ENCODE measurements at regions not wholly inside any gene's neighbourhood (a gene's known extent, or its start where the extent isn't known, plus 50 kb on each side); places are given as distances from the start of the nearest gene placed in this dataset.
"Not testable (repeated sequence)": the region's sequence is repeated elsewhere in the genome, so short reads cannot be mapped to it uniquely, and the experiment has no call there.

DNA sequence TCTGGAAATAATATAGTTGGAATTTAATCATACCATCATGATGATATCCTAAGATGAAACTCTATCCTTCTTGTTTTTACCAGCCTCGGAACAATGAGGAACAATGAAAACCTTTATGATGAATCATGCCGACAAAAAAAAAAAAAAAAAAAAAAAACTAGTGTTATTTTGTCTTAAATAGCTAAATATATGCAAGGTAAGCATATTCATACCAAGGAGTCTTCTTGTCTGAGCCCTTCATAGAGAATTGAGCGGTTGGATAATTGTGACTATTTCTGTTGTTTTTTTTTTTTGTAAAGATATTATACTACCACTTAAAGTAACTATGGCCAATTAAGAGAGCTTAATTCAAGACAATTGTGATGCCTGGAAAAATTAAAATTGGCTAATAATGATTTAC lies 244.0 kb upstream of the PCDH9 start:
- no peaks in the 10 kb centered on the region for H3K4me1 ChIP-seq (ENCODE audit: insufficient read depth, low read length)
- no peaks in the 10 kb centered on the region for H3K9me3 ChIP-seq (ENCODE audit: insufficient read depth, low read depth, low read length)
- no peaks in the 10 kb centered on the region for H3K36me3 ChIP-seq (ENCODE audit: insufficient read depth, low read depth, low read length)
- no peak overlapping the region for H3K9ac ChIP-seq (ENCODE audit: low read depth, low read length)
- H3K27ac ChIP-seq (ENCODE audit: low read length), result no peak overlapping the region
- H3K27me3 ChIP-seq (ENCODE audit: insufficient read depth, low read length), result no peaks in the 10 kb centered on the region
- no peak overlapping the region for H3K4me3 ChIP-seq (ENCODE audit: low read length)

DNA sequence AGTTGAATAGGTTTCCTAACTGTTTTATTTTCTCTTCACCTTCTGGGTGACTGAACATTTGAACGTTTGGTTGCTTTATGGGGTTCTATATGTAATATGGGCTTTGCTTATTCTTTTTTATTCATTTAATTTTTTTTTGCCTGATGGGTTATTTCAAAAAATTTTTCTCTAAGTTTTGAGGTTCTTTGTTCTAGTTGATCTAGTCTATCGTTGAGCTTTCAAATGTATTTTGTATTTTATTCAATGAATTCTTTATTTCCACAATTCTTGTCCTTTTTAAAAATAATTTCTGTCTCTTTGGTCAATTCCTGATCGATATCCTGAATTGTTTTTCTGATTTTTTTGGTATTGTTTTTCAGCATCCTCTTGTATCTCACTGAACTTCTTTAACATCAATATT lies 239.5 kb upstream of the PCDH9 start:
- Histone ChIP-seq H3K9ac (ENCODE audit: low read depth, low read length) (no peak overlapping the region), H3K9me3 (ENCODE audit: insufficient read depth, low read depth, low read length) (no peaks in the 10 kb centered on the region)

DNA sequence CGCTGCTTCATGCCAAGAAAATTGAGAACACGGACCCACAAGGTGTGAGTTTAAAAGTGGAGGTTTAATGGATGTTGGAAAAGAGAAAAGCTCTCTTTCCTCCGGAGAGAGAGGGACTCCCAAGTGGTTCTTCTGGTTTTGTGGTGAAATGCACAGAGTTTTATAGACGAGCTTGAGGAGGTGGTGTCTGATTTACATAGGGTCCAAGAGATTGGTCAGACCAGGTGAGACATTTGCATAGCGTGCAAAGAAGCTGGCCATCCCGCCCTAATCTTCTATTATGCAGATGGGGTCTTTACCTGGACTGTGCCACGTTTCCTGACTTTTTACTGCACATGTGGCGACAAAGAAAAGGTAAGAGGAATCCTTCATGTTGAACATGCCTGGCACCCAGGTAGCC lies 236.4 kb upstream of the PCDH9 start:
- H3K9me3 ChIP-seq (ENCODE audit: insufficient read depth, low read depth, low read length), result no peaks in the 10 kb centered on the region
- no peak overlapping the region for H3K27ac ChIP-seq (ENCODE audit: low read length)
- no peaks in the 10 kb centered on the region for H3K4me1 ChIP-seq (ENCODE audit: insufficient read depth, low read length)
- no peak overlapping the region for H3K9ac ChIP-seq (ENCODE audit: low read depth, low read length)
- H3K27me3 ChIP-seq (ENCODE audit: insufficient read depth, low read length), result no peaks in the 10 kb centered on the region
- no peaks in the 10 kb centered on the region for H3K36me3 ChIP-seq (ENCODE audit: insufficient read depth, low read depth, low read length)
- no peak overlapping the region for H3K4me3 ChIP-seq (ENCODE audit: low read length)

More for the DNA sequence above, 239.5 kb upstream of the PCDH9 start:
- Histone ChIP-seq H3K4me1 (ENCODE audit: insufficient read depth, low read length) (no peaks in the 10 kb centered on the region), H3K36me3 (ENCODE audit: insufficient read depth, low read depth, low read length) (no peaks in the 10 kb centered on the region), H3K4me3 (ENCODE audit: low read length) (no peak overlapping the region), H3K27ac (ENCODE audit: low read length) (no peak overlapping the region), H3K27me3 (ENCODE audit: insufficient read depth, low read length) (no peaks in the 10 kb centered on the region)

DNA sequence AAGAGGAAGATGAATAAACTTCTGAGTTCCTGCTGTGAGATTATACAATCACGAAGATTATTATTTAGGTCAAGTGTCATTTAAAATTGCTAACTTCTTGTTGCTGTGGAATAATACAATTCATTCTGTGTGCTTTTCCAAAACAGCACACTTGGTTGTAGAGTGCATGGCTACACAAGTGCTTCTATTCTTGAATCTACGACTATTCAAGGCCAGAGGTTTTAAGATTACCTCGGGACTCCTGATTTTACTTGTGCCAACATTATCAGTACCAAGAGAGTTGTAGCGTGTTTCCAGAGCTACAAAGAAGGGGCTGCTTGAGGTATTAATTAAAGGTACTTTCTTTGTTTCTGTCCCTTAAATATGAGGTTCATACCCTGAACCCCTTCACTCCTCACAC lies 234.0 kb upstream of the PCDH9 start:
- H3K9ac ChIP-seq (ENCODE audit: low read depth, low read length), result no peak overlapping the region
- H3K27me3 ChIP-seq (ENCODE audit: insufficient read depth, low read length), result no peaks in the 10 kb centered on the region
- no peaks in the 10 kb centered on the region for H3K4me1 ChIP-seq (ENCODE audit: insufficient read depth, low read length)
- H3K36me3 ChIP-seq (ENCODE audit: insufficient read depth, low read depth, low read length), result no peaks in the 10 kb centered on the region
- no peak overlapping the region for H3K4me3 ChIP-seq (ENCODE audit: low read length)
- H3K9me3 ChIP-seq (ENCODE audit: insufficient read depth, low read depth, low read length), result no peaks in the 10 kb centered on the region
- H3K27ac ChIP-seq (ENCODE audit: low read length), result no peak overlapping the region

DNA sequence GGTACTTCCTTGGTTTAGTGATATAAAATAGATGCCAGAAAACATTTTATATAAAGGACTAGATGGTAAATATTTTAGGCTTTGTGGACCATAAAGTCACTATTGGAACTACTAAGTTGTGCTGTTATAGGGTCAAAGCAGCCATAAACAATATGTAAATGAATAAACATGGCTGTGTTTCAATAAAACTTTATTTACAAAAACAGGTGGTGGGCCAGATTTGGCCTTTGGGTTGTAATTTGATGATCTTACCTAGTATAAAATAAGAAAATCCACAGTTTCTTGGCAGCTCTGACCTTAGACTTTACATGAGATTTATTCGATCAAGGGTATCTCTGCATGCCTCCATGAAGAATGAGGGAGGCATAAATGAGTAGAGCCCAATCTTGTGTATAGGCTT lies 232.0 kb upstream of the PCDH9 start:
- Histone ChIP-seq H3K9ac (ENCODE audit: low read depth, low read length) (no peak overlapping the region), H3K27me3 (ENCODE audit: insufficient read depth, low read length) (no peaks in the 10 kb centered on the region), H3K4me1 (ENCODE audit: insufficient read depth, low read length) (no peaks in the 10 kb centered on the region), H3K4me3 (ENCODE audit: low read length) (no peak overlapping the region), H3K36me3 (ENCODE audit: insufficient read depth, low read depth, low read length) (no peaks in the 10 kb centered on the region), H3K27ac (ENCODE audit: low read length) (no peak overlapping the region), H3K9me3 (ENCODE audit: insufficient read depth, low read depth, low read length) (no peaks in the 10 kb centered on the region)

DNA sequence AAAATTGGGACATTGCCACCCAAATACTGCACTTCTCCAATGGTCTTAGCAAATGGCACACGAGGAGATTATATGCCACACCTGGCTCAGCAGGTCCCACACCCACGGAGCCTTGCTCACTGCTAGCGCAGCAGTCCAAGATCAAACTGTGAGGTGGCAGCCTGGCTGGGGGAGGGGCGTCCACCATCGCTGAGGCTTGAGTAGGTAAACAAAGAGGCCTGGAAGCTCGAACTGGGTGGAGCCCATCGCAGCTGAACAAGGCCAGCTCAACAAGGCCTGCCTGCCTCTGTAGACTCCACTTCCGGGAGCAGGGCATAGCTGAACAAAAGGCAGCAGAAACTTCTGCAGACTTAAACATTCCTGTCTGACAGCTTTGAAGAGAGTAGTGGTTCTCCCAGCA lies 222.4 kb upstream of the PCDH9 start:
- H3K9ac ChIP-seq (ENCODE audit: low read depth, low read length); H3K9me3 ChIP-seq (ENCODE audit: insufficient read depth, low read depth, low read length); H3K27ac ChIP-seq (ENCODE audit: low read length); H3K4me3 ChIP-seq (ENCODE audit: low read length); H3K4me1 ChIP-seq (ENCODE audit: insufficient read depth, low read length); H3K36me3 ChIP-seq (ENCODE audit: insufficient read depth, low read depth, low read length); H3K27me3 ChIP-seq (ENCODE audit: insufficient read depth, low read length): not testable (repeated sequence)

DNA sequence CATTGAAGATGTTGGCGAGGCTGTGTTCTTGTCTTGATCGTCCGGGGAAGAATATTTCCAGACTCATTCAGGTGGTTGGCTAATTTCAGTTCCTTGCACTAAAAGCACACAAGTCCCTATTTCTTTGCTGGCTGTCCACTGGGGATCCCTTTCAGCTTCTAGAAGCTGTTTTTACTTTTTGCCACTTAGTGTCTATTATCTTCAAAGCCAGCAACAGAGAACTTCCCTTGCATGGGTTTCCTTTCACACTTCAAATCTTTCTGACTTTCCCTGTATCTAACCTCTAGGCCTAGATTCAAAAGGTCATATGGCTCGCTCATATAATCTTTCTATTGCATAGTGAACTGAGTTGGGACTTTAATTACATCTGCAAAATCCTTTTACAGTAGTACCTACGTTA lies 215.3 kb upstream of the PCDH9 start:
- Histone ChIP-seq H3K36me3 (ENCODE audit: insufficient read depth, low read depth, low read length) (no peaks in the 10 kb centered on the region), H3K4me3 (ENCODE audit: low read length) (no peak overlapping the region), H3K4me1 (ENCODE audit: insufficient read depth, low read length) (no peaks in the 10 kb centered on the region), H3K27me3 (ENCODE audit: insufficient read depth, low read length) (no peaks in the 10 kb centered on the region), H3K9ac (ENCODE audit: low read depth, low read length) (no peak overlapping the region), H3K27ac (ENCODE audit: low read length) (no peak overlapping the region), H3K9me3 (ENCODE audit: insufficient read depth, low read depth, low read length) (no peaks in the 10 kb centered on the region)

DNA sequence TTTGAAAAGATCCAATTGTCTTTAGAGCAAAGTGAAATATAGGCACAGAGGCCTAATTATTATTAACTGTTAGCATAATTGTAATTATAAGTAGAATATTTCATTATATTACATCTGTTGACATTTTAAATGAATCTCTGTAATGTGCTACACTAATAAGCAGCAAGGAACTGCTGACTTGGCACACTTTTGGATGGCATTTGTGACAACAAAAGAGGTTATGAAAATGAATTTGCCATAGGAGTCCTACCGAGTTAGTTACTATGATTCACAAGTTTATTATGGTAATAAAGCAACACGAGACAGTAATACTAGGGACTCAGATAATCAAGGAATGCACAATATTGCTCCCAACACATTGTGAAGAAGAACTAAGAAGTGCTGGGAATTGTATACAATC lies 213.8 kb upstream of the PCDH9 start:
- H3K4me3 ChIP-seq (ENCODE audit: low read length), result no peak overlapping the region
- H3K4me1 ChIP-seq (ENCODE audit: insufficient read depth, low read length), result no peaks in the 10 kb centered on the region
- no peak overlapping the region for H3K9ac ChIP-seq (ENCODE audit: low read depth, low read length)
- H3K27ac ChIP-seq (ENCODE audit: low read length), result no peak overlapping the region
- no peaks in the 10 kb centered on the region for H3K9me3 ChIP-seq (ENCODE audit: insufficient read depth, low read depth, low read length)
- H3K27me3 ChIP-seq (ENCODE audit: insufficient read depth, low read length), result no peaks in the 10 kb centered on the region
- H3K36me3 ChIP-seq (ENCODE audit: insufficient read depth, low read depth, low read length), result no peaks in the 10 kb centered on the region

DNA sequence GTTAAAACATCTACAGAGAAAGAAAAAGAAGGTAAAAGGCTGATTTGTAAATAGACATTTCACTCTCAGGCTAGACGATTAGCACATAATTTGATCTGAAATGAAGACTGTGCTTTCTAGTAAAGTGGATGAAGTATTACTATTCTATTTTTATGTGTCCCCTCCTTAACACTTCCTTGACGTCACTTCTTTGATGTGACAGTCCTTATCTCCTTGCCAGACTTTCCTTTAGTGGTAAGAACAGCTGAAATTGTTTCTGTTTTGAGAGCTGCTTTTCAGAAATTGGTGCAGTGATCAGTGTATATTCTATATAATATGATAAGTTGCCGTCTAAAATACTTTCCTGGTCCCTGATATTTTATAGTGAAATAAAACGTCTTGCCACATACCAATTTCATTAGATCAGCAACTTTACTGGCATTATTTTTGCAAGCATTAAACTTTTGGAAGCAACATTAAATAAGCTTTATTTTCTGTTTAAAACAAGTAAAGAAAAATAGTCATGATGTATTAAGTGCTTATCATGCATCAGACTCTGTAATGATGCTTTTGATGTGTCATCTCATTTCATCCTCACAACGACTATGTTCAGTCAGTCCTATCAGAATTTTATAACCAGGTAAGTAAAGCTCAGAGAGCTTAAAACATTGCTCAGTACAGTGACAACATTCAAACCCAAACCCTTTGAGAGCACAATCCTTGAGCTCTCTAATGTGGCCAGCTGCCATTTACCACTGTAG lies 210.3 kb upstream of the PCDH9 start:
- Histone ChIP-seq H3K9me3 (ENCODE audit: insufficient read depth, low read depth, low read length) (no peaks in the 10 kb centered on the region), H3K4me3 (ENCODE audit: low read length) (no peak overlapping the region), H3K9ac (ENCODE audit: low read depth, low read length) (no peak overlapping the region), H3K27me3 (ENCODE audit: insufficient read depth, low read length) (no peaks in the 10 kb centered on the region), H3K4me1 (ENCODE audit: insufficient read depth, low read length) (no peaks in the 10 kb centered on the region), H3K27ac (ENCODE audit: low read length) (no peak overlapping the region), H3K36me3 (ENCODE audit: insufficient read depth, low read depth, low read length) (no peaks in the 10 kb centered on the region)

DNA sequence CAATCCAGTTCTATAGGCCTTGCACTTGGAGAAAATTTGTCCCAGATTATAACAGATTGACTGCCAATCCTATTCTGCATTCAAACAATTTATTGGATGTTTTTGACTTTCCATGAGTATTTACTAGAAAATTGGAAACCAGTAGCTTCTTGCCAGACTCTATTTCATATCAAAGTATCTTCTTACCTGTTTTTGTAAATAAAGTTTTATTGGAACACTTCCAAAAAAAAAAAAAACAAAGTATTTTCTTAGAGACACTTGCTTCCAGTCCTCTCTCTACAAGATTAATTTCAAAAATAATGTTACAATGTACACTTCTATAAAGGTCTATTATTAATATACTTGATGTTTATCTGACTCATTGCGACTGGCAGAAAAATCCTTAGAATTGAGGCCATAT lies 209.2 kb upstream of the PCDH9 start:
- Histone ChIP-seq H3K4me1 (ENCODE audit: insufficient read depth, low read length) (no peaks in the 10 kb centered on the region), H3K36me3 (ENCODE audit: insufficient read depth, low read depth, low read length) (no peaks in the 10 kb centered on the region), H3K9me3 (ENCODE audit: insufficient read depth, low read depth, low read length) (no peaks in the 10 kb centered on the region), H3K27ac (ENCODE audit: low read length) (no peak overlapping the region), H3K27me3 (ENCODE audit: insufficient read depth, low read length) (no peaks in the 10 kb centered on the region), H3K4me3 (ENCODE audit: low read length) (no peak overlapping the region), H3K9ac (ENCODE audit: low read depth, low read length) (no peak overlapping the region)

DNA sequence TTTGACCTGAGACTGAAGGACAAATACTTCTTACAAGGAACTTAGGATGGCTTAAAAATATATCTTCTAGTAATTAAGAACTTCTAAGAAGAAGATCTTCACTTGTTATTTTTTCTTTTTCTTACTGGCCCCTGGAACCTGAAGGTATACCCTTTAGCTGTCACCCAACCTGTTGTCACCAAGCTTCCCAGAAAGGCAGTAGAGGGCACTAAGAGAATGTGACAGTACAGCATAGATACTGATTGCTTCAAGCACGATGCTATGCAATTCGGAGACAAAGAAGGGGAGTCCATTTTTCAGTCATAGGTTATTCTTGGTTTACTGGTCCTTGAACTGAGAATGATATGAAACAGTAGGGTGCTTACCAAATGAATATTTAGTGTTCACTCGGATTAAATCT lies 208.3 kb upstream of the PCDH9 start:
- Histone ChIP-seq H3K27ac (ENCODE audit: low read length) (no peak overlapping the region), H3K4me1 (ENCODE audit: insufficient read depth, low read length) (no peaks in the 10 kb centered on the region), H3K9ac (ENCODE audit: low read depth, low read length) (no peak overlapping the region), H3K9me3 (ENCODE audit: insufficient read depth, low read depth, low read length) (no peaks in the 10 kb centered on the region), H3K27me3 (ENCODE audit: insufficient read depth, low read length) (no peaks in the 10 kb centered on the region), H3K4me3 (ENCODE audit: low read length) (no peak overlapping the region), H3K36me3 (ENCODE audit: insufficient read depth, low read depth, low read length) (no peaks in the 10 kb centered on the region)

DNA sequence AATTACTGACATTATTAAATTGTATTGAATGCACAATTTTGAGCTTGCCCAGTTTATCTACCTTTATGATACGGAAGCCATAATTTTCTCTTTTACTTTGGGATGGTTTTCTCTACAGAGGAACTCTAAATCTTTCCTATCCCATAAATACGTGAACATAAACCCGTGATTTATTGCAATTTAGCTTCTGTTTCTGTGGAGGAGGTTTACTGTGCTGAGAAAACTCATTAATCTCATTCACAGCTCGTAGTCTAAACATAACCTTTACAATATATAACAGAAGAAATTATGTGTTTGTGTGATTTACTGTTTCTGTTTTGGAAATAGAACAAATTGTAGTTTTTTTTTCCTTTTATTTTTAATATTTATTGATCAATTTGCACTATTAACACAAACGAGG lies 207.1 kb upstream of the PCDH9 start:
- no peaks in the 10 kb centered on the region for H3K27me3 ChIP-seq (ENCODE audit: insufficient read depth, low read length)
- no peaks in the 10 kb centered on the region for H3K9me3 ChIP-seq (ENCODE audit: insufficient read depth, low read depth, low read length)
- no peak overlapping the region for H3K9ac ChIP-seq (ENCODE audit: low read depth, low read length)
- no peak overlapping the region for H3K4me3 ChIP-seq (ENCODE audit: low read length)
- no peaks in the 10 kb centered on the region for H3K4me1 ChIP-seq (ENCODE audit: insufficient read depth, low read length)
- no peak overlapping the region for H3K27ac ChIP-seq (ENCODE audit: low read length)
- H3K36me3 ChIP-seq (ENCODE audit: insufficient read depth, low read depth, low read length), result no peaks in the 10 kb centered on the region
